GM12891 (cell line): ENCODE measurements at regions not wholly inside any gene's neighbourhood (a gene's known extent, or its start where the extent isn't known, plus 50 kb on each side); places are given as distances from the start of the nearest gene placed in this dataset.

ENCODE experiments used
- PAX5 ChIP-seq: IDR thresholded peaks from 2 replicates; pipeline ENCODE4 v1.6.1; 2011; ENCODE audit warnings: low read length, moderate library complexity, mild to moderate bottlenecking; ENCODE audit not compliant: insufficient read depth, severe bottlenecking
- POLR2A ChIP-seq: IDR thresholded peaks from 2 replicates; pipeline ENCODE4 v1.6.1; 2011; ENCODE audit warnings: low read depth, low read length, control low read depth
- POLR2AphosphoS5 ChIP-seq: IDR thresholded peaks from 2 replicates; pipeline ENCODE4 v1.6.1; 2011; ENCODE audit warnings: low read depth, low read length, control low read depth
- SPI1 ChIP-seq: IDR thresholded peaks from 2 replicates; pipeline ENCODE4 v1.6.1; 2011; ENCODE audit warnings: low read depth, low read length, control low read depth
- TAF1 ChIP-seq: IDR thresholded peaks from 2 replicates; pipeline ENCODE4 v1.6.1; 2011; ENCODE audit warnings: low read depth, low read length, control low read depth

DNA sequence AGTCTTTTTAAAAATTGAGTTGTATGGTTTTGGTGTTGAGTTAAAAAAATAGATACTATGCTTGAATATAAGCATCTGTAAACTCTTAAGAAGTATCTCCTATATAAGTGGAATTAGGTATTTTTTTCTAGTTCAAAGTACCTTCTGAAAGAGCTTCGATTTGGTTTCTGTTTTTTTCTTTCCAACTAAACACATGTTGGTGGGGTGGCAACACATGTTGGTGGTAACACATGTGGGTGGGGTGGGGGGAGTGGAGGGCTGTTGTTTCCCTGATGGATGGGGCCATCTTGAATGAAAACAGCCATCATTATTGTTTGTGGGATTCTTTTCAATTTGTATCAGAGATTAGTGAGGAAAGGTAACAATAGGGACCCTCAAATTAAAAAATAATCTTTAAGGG, 178.9 kb downstream of the STK31 start:
- no peak for TF ChIP-seq POLR2AphosphoS5
- TF ChIP-seq SPI1 = no peak
- no peak for TF ChIP-seq POLR2A
- TF ChIP-seq TAF1 = no peak
- TF ChIP-seq PAX5 = no peak
